DND-41 (cell line): ENCODE measurements at regions not wholly inside any gene's neighbourhood (a gene's known extent, or its start where the extent isn't known, plus 50 kb on each side); places are given as distances from the start of the nearest gene placed in this dataset.

ENCODE experiments used
- ATAC-seq: fragments of 200-7000 bp; cut with Tn5 transposase; 3 replicates; pipeline ENCODE4 v1.9.1; 2021; ENCODE audit warnings: low read depth; ENCODE audit not compliant: insufficient read depth
- DNase-seq: peaks from one replicate; pipeline ENCODE4 v3.0.0-alpha.2; 2020
- H2AFZ ChIP-seq: 2 replicates; pipeline ENCODE4 v1.6.0; 2012; ENCODE audit warnings: low read depth, low read length
- H3K27ac ChIP-seq: 2 replicates; pipeline ENCODE4 v1.5.1; 2012; ENCODE audit warnings: low read length, inconsistent platforms
- H3K27me3 ChIP-seq: fragments of 200-600 bp; sonication (generic); 2 replicates; pipeline ENCODE4 v1.6.0; 2012; ENCODE audit warnings: low read length, mild to moderate bottlenecking, inconsistent platforms; ENCODE audit not compliant: insufficient read depth, poor library complexity
- H3K36me3 ChIP-seq: 2 replicates; pipeline ENCODE4 v1.5.1; 2012; ENCODE audit warnings: low read length, inconsistent platforms; ENCODE audit not compliant: insufficient read depth
- H3K4me1 ChIP-seq: 2 replicates; pipeline ENCODE4 v1.5.1; 2012; ENCODE audit warnings: mild to moderate bottlenecking, low read length; ENCODE audit not compliant: insufficient read depth
- H3K4me2 ChIP-seq: 2 replicates; pipeline ENCODE4 v1.6.0; 2012; ENCODE audit warnings: mild to moderate bottlenecking, moderate library complexity, low read length, inconsistent platforms; ENCODE audit not compliant: insufficient read depth
- H3K4me3 ChIP-seq, 2 experiments: fragments of 200-600 bp in 1 of 2; shearing (Covaris generic) in 1 of 2; 2 replicates each; pipeline ENCODE4 v1.5.1; 2012 to 2016; ENCODE audit warnings: inconsistent platforms in 2 of 2, low read length in 2 of 2, mild to moderate bottlenecking in 2 of 2, low read depth in 1 of 2, moderate library complexity in 1 of 2
- H3K79me2 ChIP-seq: 2 replicates; pipeline ENCODE4 v1.6.0; 2012; ENCODE audit warnings: low read length, inconsistent platforms; ENCODE audit not compliant: insufficient read depth
- H3K9ac ChIP-seq: 2 replicates; pipeline ENCODE4 v1.6.0; 2012; ENCODE audit warnings: low read depth, mild to moderate bottlenecking, inconsistent platforms, low read length, moderate library complexity
- H3K9me3 ChIP-seq: 2 replicates; pipeline ENCODE4 v1.5.1; 2012; ENCODE audit warnings: low read length, moderate library complexity, mild to moderate bottlenecking, inconsistent platforms; ENCODE audit not compliant: insufficient read depth, severe bottlenecking
- H4K20me1 ChIP-seq: 2 replicates; pipeline ENCODE4 v1.6.0; 2012; ENCODE audit warnings: low read length; ENCODE audit not compliant: insufficient read depth
- CTCF ChIP-seq: IDR thresholded peaks from 2 replicates; pipeline ENCODE4 v1.5.1; 2012; ENCODE audit warnings: borderline replicate concordance, low read length, moderate library complexity, mild to moderate bottlenecking; ENCODE audit not compliant: poor library complexity, severe bottlenecking; ENCODE audit errors: extremely low read depth
- EZH2 ChIP-seq: IDR thresholded peaks from 3 replicates; pipeline ENCODE4 v1.6.1; 2012; ENCODE audit warnings: borderline replicate concordance, low read depth, mild to moderate bottlenecking, moderate library complexity, low read length, inconsistent platforms; ENCODE audit not compliant: severe bottlenecking

DNA sequence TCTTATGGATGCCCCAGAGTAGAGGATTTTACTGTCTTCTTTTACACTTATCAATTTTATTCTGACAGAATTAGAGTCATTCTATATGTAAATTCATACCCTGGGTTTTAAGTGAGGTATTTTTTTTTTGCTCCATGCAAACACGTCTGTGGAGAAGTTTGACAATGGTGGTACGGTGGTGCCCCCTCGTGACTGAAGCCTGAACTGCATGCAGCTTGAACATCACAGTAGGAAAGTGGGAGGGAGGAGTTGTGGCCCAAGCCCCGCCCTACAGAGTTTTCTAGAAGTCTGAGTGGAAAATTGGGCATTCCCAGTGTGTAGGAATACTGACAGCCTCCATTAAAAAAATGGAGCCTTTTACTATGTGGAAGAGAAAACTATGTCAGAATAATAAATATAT lies 73.3 kb upstream of the RAB40AL start:
- H3K4me2 ChIP-seq = no peak overlapping the region
- no peak overlapping the region for H3K9ac ChIP-seq
- H4K20me1 ChIP-seq = no peaks in the 10 kb centered on the region
- no peak overlapping the region for H2AFZ ChIP-seq
- no peaks in the 10 kb centered on the region for H3K9me3 ChIP-seq
- TF ChIP-seq CTCF (peak; percentile 86), EZH2 (no peak)
- H3K27ac ChIP-seq = no peak overlapping the region
- H3K4me3 ChIP-seq = no peak overlapping the region
- H3K27me3 ChIP-seq = no peaks in the 10 kb centered on the region
- peak; percentile 87 for ATAC-seq
- no peaks in the 10 kb centered on the region; the same call in 1 of the 2 replicates for H3K36me3 ChIP-seq
- peak; percentile 79 for DNase-seq
- no peaks in the 10 kb centered on the region for H3K4me1 ChIP-seq
- no peaks in the 10 kb centered on the region for H3K79me2 ChIP-seq

DNA sequence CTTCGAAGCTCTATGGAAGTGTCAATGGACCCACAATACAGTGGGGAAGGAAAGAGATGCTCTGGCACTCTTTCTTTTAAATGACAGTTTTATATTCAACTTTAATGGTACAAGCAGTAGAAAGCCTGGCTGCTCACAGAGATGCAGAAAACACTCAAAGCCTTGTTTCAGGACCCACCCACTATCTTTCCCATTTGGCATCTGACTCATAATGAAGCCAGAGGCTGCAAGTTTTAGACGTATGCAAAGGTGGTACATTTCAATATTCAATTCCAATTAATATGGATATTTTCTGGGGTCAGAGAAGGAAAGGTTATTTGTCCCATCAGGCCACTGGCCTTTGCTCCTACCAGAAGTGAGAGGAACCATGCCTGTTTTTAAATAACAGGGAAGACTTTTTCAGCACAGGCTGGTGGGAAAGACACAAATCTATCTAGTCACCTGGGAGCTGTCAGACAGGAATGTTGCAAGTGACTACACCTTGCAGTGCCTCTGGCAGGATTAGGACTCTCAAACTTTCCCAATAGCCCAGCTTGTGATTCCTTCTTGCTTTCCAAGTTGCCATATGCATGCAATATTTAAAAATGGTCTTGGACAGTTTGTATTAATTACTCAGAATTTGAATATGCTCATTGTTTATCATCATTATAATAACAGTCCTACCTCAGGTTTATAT lies 70.0 kb upstream of the RAB40AL start:
- no peak overlapping the region for H3K27ac ChIP-seq
- H3K27me3 ChIP-seq = no peaks in the 10 kb centered on the region
- no peak overlapping the region for H3K4me3 ChIP-seq
- no peaks in the 10 kb centered on the region for H3K9me3 ChIP-seq
- H3K79me2 ChIP-seq = no peaks in the 10 kb centered on the region
- no peak for DNase-seq
- no peaks in the 10 kb centered on the region for H3K4me1 ChIP-seq
- H3K9ac ChIP-seq = no peak overlapping the region
- H3K36me3 ChIP-seq = no peaks in the 10 kb centered on the region
- no peaks in the 10 kb centered on the region for H4K20me1 ChIP-seq
- no peak for ATAC-seq
- no peak overlapping the region for H2AFZ ChIP-seq
- TF ChIP-seq CTCF = no peak
- no peak for TF ChIP-seq EZH2
- H3K4me2 ChIP-seq = no peak overlapping the region

- no peak overlapping the region for H3K27ac ChIP-seq
- no peaks in the 10 kb centered on the region for H4K20me1 ChIP-seq
- H2AFZ ChIP-seq = no peak overlapping the region
- H3K27me3 ChIP-seq = no peaks in the 10 kb centered on the region
- TF ChIP-seq EZH2 (no peak), CTCF (no peak)
- no peak overlapping the region for H3K4me3 ChIP-seq
- H3K9ac ChIP-seq = no peak overlapping the region
- ATAC-seq (no peak), DNase-seq (no peak)
- no peaks in the 10 kb centered on the region for H3K9me3 ChIP-seq
- H3K79me2 ChIP-seq = no peaks in the 10 kb centered on the region
- H3K4me2 ChIP-seq = no peak overlapping the region
- no peaks in the 10 kb centered on the region for H3K4me1 ChIP-seq
- H3K36me3 ChIP-seq = no peaks in the 10 kb centered on the region; the same call in 1 of the 2 replicates
Observed at GRCh38 chrX:102883491-102883890, 53.6 kb upstream of the RAB40AL start.
